ENCODE measurements at regions not wholly inside any gene's neighbourhood (a gene's known extent, or its start where the extent isn't known, plus 50 kb on each side); places are given as distances from the start of the nearest gene placed in this dataset.

GRCh38 chr1:213571843-213572242 is 415.9 kb upstream of the PROX1 start:
- dilution Hi-C loops (cut with MboI; ENCODE audit: extremely low pct_ligation_motif_present, low sequenced_read_pairs), result no loop called here
- no peaks in the 10 kb centered on the region for H3K36me3 ChIP-seq (ENCODE audit: control insufficient read depth in 2 of 2, extremely low read depth in 1 of 2, insufficient read depth in 2 of 2, low read length in 2 of 2)
- H3K79me2 ChIP-seq (ENCODE audit: control insufficient read depth, insufficient read depth, low read length), result no peaks in the 10 kb centered on the region
- no peak overlapping the region for H3K27ac ChIP-seq (ENCODE audit: control insufficient read depth, insufficient read depth, low read length)
- no peak overlapping the region for H2AFZ ChIP-seq (ENCODE audit: control insufficient read depth, low read length)
- TF ChIP-seq CTCF (optimal IDR thresholded peaks at IDR 0.05 in 1 of 3, IDR thresholded peaks at IDR 0.05 in 1 of 3, conservative IDR thresholded peaks at IDR 0.05 in 1 of 3; ENCODE audit: extremely low read depth in 1 of 3, insufficient read depth in 2 of 3, low read length in 3 of 3) (no peak), EZH2 (IDR thresholded peaks at IDR 0.05; ENCODE audit: low read length) (no peak)
- H3K9me1 ChIP-seq (ENCODE audit: control insufficient read depth, extremely low read depth, insufficient read depth, low read length), result no peaks in the 10 kb centered on the region
- DNase-seq (ENCODE audit: low read depth, low spot score) (no peak), FAIRE-seq (no peak)
- no peak overlapping the region for H3K4me3 ChIP-seq (ENCODE audit: control insufficient read depth in 2 of 3, extremely low read depth in 1 of 3, insufficient read depth in 2 of 3, low read depth in 1 of 3, low read length in 3 of 3)
- no peak overlapping the region for H3K9ac ChIP-seq (ENCODE audit: control insufficient read depth, extremely low read depth, insufficient read depth, low read length)
- no peaks in the 10 kb centered on the region for H4K20me1 ChIP-seq (ENCODE audit: control insufficient read depth, extremely low read depth, insufficient read depth, low read length)
- no peaks in the 10 kb centered on the region for H3K27me3 ChIP-seq (ENCODE audit: control insufficient read depth, extremely low read depth, insufficient read depth, low read length)
- H3K4me2 ChIP-seq (ENCODE audit: control insufficient read depth, extremely low read depth, insufficient read depth, low read depth, low read length), result no peak overlapping the region
- H3K9me3 ChIP-seq (ENCODE audit: control insufficient read depth, low read depth, low read length), result no peaks in the 10 kb centered on the region
- no peaks in the 10 kb centered on the region for H3K4me1 ChIP-seq (ENCODE audit: control insufficient read depth, extremely low read depth, insufficient read depth, low read length)

GRCh38 chr1:213572912-213573647 is 414.7 kb upstream of the PROX1 start:
- dilution Hi-C loops (cut with MboI; ENCODE audit: extremely low pct_ligation_motif_present, low sequenced_read_pairs), result no loop called here
- TF ChIP-seq EZH2 (IDR thresholded peaks at IDR 0.05; ENCODE audit: low read length) (no peak), CTCF (optimal IDR thresholded peaks at IDR 0.05 in 1 of 3, IDR thresholded peaks at IDR 0.05 in 1 of 3, conservative IDR thresholded peaks at IDR 0.05 in 1 of 3; ENCODE audit: extremely low read depth in 1 of 3, insufficient read depth in 2 of 3, low read length in 3 of 3) (no peak)
- H3K36me3 ChIP-seq (ENCODE audit: control insufficient read depth in 2 of 2, extremely low read depth in 1 of 2, insufficient read depth in 2 of 2, low read length in 2 of 2), result no peaks in the 10 kb centered on the region
- no peaks in the 10 kb centered on the region for H3K4me1 ChIP-seq (ENCODE audit: control insufficient read depth, extremely low read depth, insufficient read depth, low read length)
- H3K27me3 ChIP-seq (ENCODE audit: control insufficient read depth, extremely low read depth, insufficient read depth, low read length), result no peaks in the 10 kb centered on the region
- no peaks in the 10 kb centered on the region for H3K9me1 ChIP-seq (ENCODE audit: control insufficient read depth, extremely low read depth, insufficient read depth, low read length)
- no peak overlapping the region for H2AFZ ChIP-seq (ENCODE audit: control insufficient read depth, low read length)
- no peak overlapping the region for H3K9ac ChIP-seq (ENCODE audit: control insufficient read depth, extremely low read depth, insufficient read depth, low read length)
- no peak for FAIRE-seq
- DNase-seq (ENCODE audit: low read depth, low spot score), result no peak
- H3K27ac ChIP-seq (ENCODE audit: control insufficient read depth, insufficient read depth, low read length), result no peak overlapping the region
- H3K4me3 ChIP-seq (ENCODE audit: control insufficient read depth in 2 of 3, extremely low read depth in 1 of 3, insufficient read depth in 2 of 3, low read depth in 1 of 3, low read length in 3 of 3), result no peak overlapping the region
- H4K20me1 ChIP-seq (ENCODE audit: control insufficient read depth, extremely low read depth, insufficient read depth, low read length), result no peaks in the 10 kb centered on the region
- no peak overlapping the region for H3K4me2 ChIP-seq (ENCODE audit: control insufficient read depth, extremely low read depth, insufficient read depth, low read depth, low read length)
- no peaks in the 10 kb centered on the region for H3K9me3 ChIP-seq (ENCODE audit: control insufficient read depth, low read depth, low read length)
- no peaks in the 10 kb centered on the region for H3K79me2 ChIP-seq (ENCODE audit: control insufficient read depth, insufficient read depth, low read length)
